H9 (cell line): ENCODE measurements at regions not wholly inside any gene's neighbourhood (a gene's known extent, or its start where the extent isn't known, plus 50 kb on each side); places are given as distances from the start of the nearest gene placed in this dataset.

Experiments used
- DNase-seq: peaks from one replicate; pipeline ENCODE4 v3.0.0-alpha.2; 2017
- H2AFZ ChIP-seq: one replicate; pipeline ENCODE4 v1.6.1; 2013; ENCODE audit warnings: mild to moderate bottlenecking, low read length, control low read depth, moderate library complexity
- H2AK5ac ChIP-seq: 2 replicates; pipeline ENCODE4 v1.6.1; 2013; ENCODE audit warnings: low read length, control low read depth, mixed read lengths; ENCODE audit not compliant: insufficient read length
- H2BK120ac ChIP-seq: one replicate; pipeline ENCODE4 v1.6.1; 2013; ENCODE audit warnings: low read depth, mild to moderate bottlenecking, low read length, control low read depth, inconsistent platforms; ENCODE audit not compliant: poor library complexity, severe bottlenecking
- H2BK12ac ChIP-seq: 2 replicates; pipeline ENCODE4 v1.6.1; 2013; ENCODE audit warnings: low read length, control low read depth, mixed read lengths, low read depth; ENCODE audit not compliant: insufficient read length
- H2BK15ac ChIP-seq: 2 replicates; pipeline ENCODE4 v1.6.1; 2013; ENCODE audit warnings: low read depth, low read length, control low read depth
- H2BK20ac ChIP-seq: one replicate; pipeline ENCODE4 v1.6.1; 2013; ENCODE audit warnings: low read depth, mild to moderate bottlenecking, low read length, control low read depth, inconsistent platforms; ENCODE audit not compliant: poor library complexity, severe bottlenecking
- H2BK5ac ChIP-seq: 2 replicates; pipeline ENCODE4 v1.6.1; 2013; ENCODE audit warnings: low read length, control low read depth, mixed read lengths; ENCODE audit not compliant: insufficient read length
- H3K14ac ChIP-seq: 2 replicates; pipeline ENCODE4 v1.6.1; 2013; ENCODE audit warnings: low read length, control low read depth; ENCODE audit not compliant: insufficient read depth
- H3K18ac ChIP-seq: 2 replicates; pipeline ENCODE4 v1.6.1; 2013; ENCODE audit warnings: low read depth, mild to moderate bottlenecking, mixed read lengths, low read length, control low read depth; ENCODE audit not compliant: insufficient read length
- H3K23ac ChIP-seq: 2 replicates; pipeline ENCODE4 v1.6.1; 2013; ENCODE audit warnings: low read length, control low read depth, mixed read lengths, low read depth; ENCODE audit not compliant: insufficient read length
- H3K23me2 ChIP-seq: 2 replicates; pipeline ENCODE4 v1.6.1; 2013; ENCODE audit warnings: low read depth, mild to moderate bottlenecking, mixed read lengths, low read length, control low read depth; ENCODE audit not compliant: insufficient read length, poor library complexity, severe bottlenecking
- H3K27ac ChIP-seq: 2 replicates; pipeline ENCODE4 v1.5.1; 2013; ENCODE audit warnings: low read length, control low read depth, mixed read lengths, low read depth; ENCODE audit not compliant: insufficient read length
- H3K27me3 ChIP-seq: 2 replicates; pipeline ENCODE4 v1.6.1; 2013; ENCODE audit warnings: low read length, control low read depth, inconsistent platforms; ENCODE audit not compliant: insufficient read depth
- H3K4ac ChIP-seq: 2 replicates; pipeline ENCODE4 v1.6.1; 2013; ENCODE audit warnings: low read depth, mild to moderate bottlenecking, control low read depth, inconsistent platforms, low read length, moderate library complexity
- H3K4me1 ChIP-seq: 2 replicates; pipeline ENCODE4 v1.6.1; 2013; ENCODE audit warnings: low read length, control low read depth, inconsistent platforms; ENCODE audit not compliant: insufficient read depth
- H3K4me2 ChIP-seq: 2 replicates; pipeline ENCODE4 v1.6.1; 2013; ENCODE audit warnings: low read length, control low read depth, mixed read lengths; ENCODE audit not compliant: insufficient read length, insufficient read depth
- H3K56ac ChIP-seq: 2 replicates; pipeline ENCODE4 v1.6.1; 2013; ENCODE audit warnings: low read depth, mild to moderate bottlenecking, mixed read lengths, low read length, control low read depth; ENCODE audit not compliant: insufficient read length
- H3K79me1 ChIP-seq: 2 replicates; pipeline ENCODE4 v1.6.1; 2013; ENCODE audit warnings: low read depth, mild to moderate bottlenecking, moderate library complexity, low read length, control low read depth, inconsistent platforms; ENCODE audit not compliant: insufficient read depth, poor library complexity, severe bottlenecking
- H3K79me2 ChIP-seq: 2 replicates; pipeline ENCODE4 v1.6.1; 2013; ENCODE audit warnings: low read length, control low read depth, inconsistent platforms; ENCODE audit not compliant: insufficient read depth
- H3K9ac ChIP-seq: 2 replicates; pipeline ENCODE4 v1.6.1; 2013; ENCODE audit warnings: low read length, control low read depth, mixed read lengths; ENCODE audit not compliant: insufficient read length; ENCODE audit errors: extremely low read depth
- H3K9me3 ChIP-seq: one replicate; pipeline ENCODE4 v1.6.1; 2013; ENCODE audit warnings: low read depth, low read length, inconsistent platforms; ENCODE audit not compliant: control insufficient read depth
- H3T11ph ChIP-seq: one replicate; pipeline ENCODE4 v1.6.1; 2013; ENCODE audit warnings: mild to moderate bottlenecking, low read length, control low read depth, inconsistent platforms
- H4K20me1 ChIP-seq: one replicate; pipeline ENCODE4 v1.6.1; 2013; ENCODE audit not compliant: control insufficient read depth, insufficient read length, insufficient read depth
- H4K5ac ChIP-seq: 2 replicates; pipeline ENCODE4 v1.6.1; 2013; ENCODE audit warnings: low read depth, mild to moderate bottlenecking, mixed read lengths, low read length, control low read depth; ENCODE audit not compliant: insufficient read length
- H4K8ac ChIP-seq: replicated peaks from 2 replicates; pipeline ENCODE4 v1.6.1; 2013; ENCODE audit warnings: low read length, control low read depth, mixed read lengths, low read depth; ENCODE audit not compliant: insufficient read length
- H4K91ac ChIP-seq: 2 replicates; pipeline ENCODE4 v1.6.1; 2013; ENCODE audit warnings: low read depth, mild to moderate bottlenecking, moderate library complexity, mixed read lengths, low read length, control low read depth; ENCODE audit not compliant: insufficient read length
- H3K27ac Mint-ChIP-seq, 3 experiments: 2 replicates in 2 of 3; 3 replicates in 1 of 3; pipeline ENCODE4 v1.8.0; 2020 to 2021; ENCODE audit warnings: mixed read lengths in 3 of 3, mild to moderate bottlenecking in 1 of 3, moderate library complexity in 1 of 3
- H3K27me3 Mint-ChIP-seq: 2 replicates; pipeline ENCODE4 v1.8.0; 2021; ENCODE audit warnings: low read depth, mild to moderate bottlenecking, moderate library complexity, mixed read lengths
- H3K36me3 Mint-ChIP-seq, 3 experiments: 2 replicates in 2 of 3; 3 replicates in 1 of 3; pipeline ENCODE4 v1.8.0; 2020 to 2021; ENCODE audit warnings: low read depth in 3 of 3, mixed read lengths in 3 of 3; ENCODE audit not compliant: insufficient read depth in 1 of 3
- H3K4me1 Mint-ChIP-seq, 2 experiments: 2 replicates each; pipeline ENCODE4 v1.8.0; 2020; ENCODE audit warnings: mixed read lengths in 2 of 2
- H3K4me3 Mint-ChIP-seq, 2 experiments: 2 replicates in 1 of 2; 3 replicates in 1 of 2; pipeline ENCODE4 v1.8.0; 2020 to 2021; ENCODE audit warnings: mild to moderate bottlenecking in 2 of 2, mixed read lengths in 2 of 2, moderate library complexity in 1 of 2
- H3K9me3 Mint-ChIP-seq, 2 experiments: 2 replicates in 1 of 2; 3 replicates in 1 of 2; pipeline ENCODE4 v1.8.0; 2020; ENCODE audit warnings: mild to moderate bottlenecking in 2 of 2, mixed read lengths in 2 of 2, moderate library complexity in 1 of 2
- TF ChIP-seq, protein P1 (sequence below): fragments of 200-600 bp; sonication (generic); conservative IDR thresholded peaks from 3 replicates; pipeline ENCODE4 v1.8.0; 2021; ENCODE audit warnings: antibody characterized with exemption, mild to moderate bottlenecking

DNA sequence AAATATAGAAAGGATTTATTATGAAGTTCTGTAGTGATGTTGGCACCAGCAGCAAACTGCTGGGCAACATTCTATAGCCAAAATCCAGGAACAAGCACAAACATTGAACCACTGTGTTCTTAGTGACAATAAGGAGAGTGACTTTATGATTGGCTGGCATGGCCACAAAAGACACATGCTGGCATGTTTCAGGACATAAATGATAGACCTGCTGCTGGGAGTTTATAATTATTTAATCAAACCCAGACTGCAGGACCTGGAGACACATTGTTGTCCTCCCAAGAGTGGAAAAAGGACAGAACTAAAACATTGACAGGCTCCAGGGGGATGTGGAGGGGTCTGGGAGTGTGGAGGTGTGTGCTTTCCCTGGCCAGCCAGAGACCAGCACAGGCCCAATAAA, 255.3 kb upstream of the LRTM1 start:
- H3K18ac ChIP-seq: no peak overlapping the region
- H3K9ac ChIP-seq: no peak overlapping the region
- no peak overlapping the region for H2AK5ac ChIP-seq
- Mint-ChIP-seq H3K36me3 (no peaks in the 10 kb centered on the region), H3K27me3 (no peaks in the 10 kb centered on the region), H3K4me3 (no peak overlapping the region), H3K27ac (no peak overlapping the region), H3K9me3 (no peaks in the 10 kb centered on the region), H3K4me1 (peaks cover 0 to under 1% of the 10 kb centered on the region in 2 experiments; a peak in 1 of 4 replicates)
- H4K5ac ChIP-seq: no peak overlapping the region
- H2BK15ac ChIP-seq: no peak overlapping the region
- H3K79me2 ChIP-seq: no peaks in the 10 kb centered on the region
- H3K23ac ChIP-seq: no peak overlapping the region
- TF ChIP-seq, protein P1, sequence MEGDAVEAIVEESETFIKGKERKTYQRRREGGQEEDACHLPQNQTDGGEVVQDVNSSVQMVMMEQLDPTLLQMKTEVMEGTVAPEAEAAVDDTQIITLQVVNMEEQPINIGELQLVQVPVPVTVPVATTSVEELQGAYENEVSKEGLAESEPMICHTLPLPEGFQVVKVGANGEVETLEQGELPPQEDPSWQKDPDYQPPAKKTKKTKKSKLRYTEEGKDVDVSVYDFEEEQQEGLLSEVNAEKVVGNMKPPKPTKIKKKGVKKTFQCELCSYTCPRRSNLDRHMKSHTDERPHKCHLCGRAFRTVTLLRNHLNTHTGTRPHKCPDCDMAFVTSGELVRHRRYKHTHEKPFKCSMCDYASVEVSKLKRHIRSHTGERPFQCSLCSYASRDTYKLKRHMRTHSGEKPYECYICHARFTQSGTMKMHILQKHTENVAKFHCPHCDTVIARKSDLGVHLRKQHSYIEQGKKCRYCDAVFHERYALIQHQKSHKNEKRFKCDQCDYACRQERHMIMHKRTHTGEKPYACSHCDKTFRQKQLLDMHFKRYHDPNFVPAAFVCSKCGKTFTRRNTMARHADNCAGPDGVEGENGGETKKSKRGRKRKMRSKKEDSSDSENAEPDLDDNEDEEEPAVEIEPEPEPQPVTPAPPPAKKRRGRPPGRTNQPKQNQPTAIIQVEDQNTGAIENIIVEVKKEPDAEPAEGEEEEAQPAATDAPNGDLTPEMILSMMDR: no peak
- no peak overlapping the region for H2BK20ac ChIP-seq
- H3K23me2 ChIP-seq: no peaks in the 10 kb centered on the region
- H3K27me3 ChIP-seq: no peaks in the 10 kb centered on the region
- H3K4me2 ChIP-seq: no peak overlapping the region
- H4K91ac ChIP-seq: no peak overlapping the region
- H3K14ac ChIP-seq: no peak overlapping the region
- H3K9me3 ChIP-seq: no peaks in the 10 kb centered on the region
- H2BK120ac ChIP-seq: no peak overlapping the region
- H4K20me1 ChIP-seq: no peaks in the 10 kb centered on the region
- no peak overlapping the region for H3T11ph ChIP-seq
- no peaks in the 10 kb centered on the region for H3K4me1 ChIP-seq
- no peak overlapping the region for H3K56ac ChIP-seq
- DNase-seq: no peak
- H3K27ac ChIP-seq: no peak overlapping the region
- H2BK12ac ChIP-seq: no peak overlapping the region
- no peak overlapping the region for H4K8ac ChIP-seq
- no peak overlapping the region for H2BK5ac ChIP-seq
- no peak overlapping the region for H2AFZ ChIP-seq
- H3K4ac ChIP-seq: no peak overlapping the region
- H3K79me1 ChIP-seq: no peaks in the 10 kb centered on the region
